ENCODE measurements at regions not wholly inside any gene's neighbourhood (a gene's known extent, or its start where the extent isn't known, plus 50 kb on each side); places are given as distances from the start of the nearest gene placed in this dataset.

GRCh38 chr12:59252731-59253130 is 332.4 kb upstream of the LRIG3 start:
- TF ChIP-seq POLR2A (IDR thresholded peaks at IDR 0.05): no peak
- no peak for TF ChIP-seq CTCF (IDR thresholded peaks at IDR 0.05)
- H3K9me3 ChIP-seq: peaks cover 0 to 9% (median 0%) of the 10 kb centered on the region in 4 donors
- H3K4me1 ChIP-seq: no peaks in the 10 kb centered on the region
- DNase-seq: no peak
- H3K36me3 ChIP-seq: no peaks in the 10 kb centered on the region
- H3K27ac ChIP-seq: no peak overlapping the region
- no peaks in the 10 kb centered on the region for H3K27me3 ChIP-seq
- no peak overlapping the region for H3K4me3 ChIP-seq

GRCh38 chr12:59250766-59251165 is 330.5 kb upstream of the LRIG3 start:
- Histone ChIP-seq H3K27ac (no peak overlapping the region), H3K4me3 (no peak overlapping the region), H3K27me3 (no peaks in the 10 kb centered on the region), H3K9me3 (peaks cover 0 to 9% (median 0%) of the 10 kb centered on the region in 4 donors), H3K36me3 (no peaks in the 10 kb centered on the region), H3K4me1 (no peaks in the 10 kb centered on the region)
- TF ChIP-seq POLR2A (IDR thresholded peaks at IDR 0.05) (no peak), CTCF (IDR thresholded peaks at IDR 0.05) (no peak)
- DNase-seq: no peak

GRCh38 chr12:59240048-59240447 is 319.7 kb upstream of the LRIG3 start:
- Histone ChIP-seq H3K4me3 (no peak overlapping the region), H3K9me3 (no peaks in the 10 kb centered on the region), H3K27ac (no peak overlapping the region), H3K4me1 (no peaks in the 10 kb centered on the region), H3K27me3 (no peaks in the 10 kb centered on the region), H3K36me3 (no peaks in the 10 kb centered on the region)
- TF ChIP-seq POLR2A (IDR thresholded peaks at IDR 0.05): no peak
- TF ChIP-seq CTCF (IDR thresholded peaks at IDR 0.05): no peak
- DNase-seq: no peak

GRCh38 chr12:59234391-59234790 is 314.1 kb upstream of the LRIG3 start:
- no peaks in the 10 kb centered on the region for H3K27me3 ChIP-seq
- H3K4me1 ChIP-seq: no peaks in the 10 kb centered on the region
- no peaks in the 10 kb centered on the region for H3K36me3 ChIP-seq
- no peak overlapping the region for H3K4me3 ChIP-seq
- no peak overlapping the region for H3K27ac ChIP-seq
- DNase-seq: no peak
- H3K9me3 ChIP-seq: no peaks in the 10 kb centered on the region
- TF ChIP-seq CTCF (IDR thresholded peaks at IDR 0.05) (no peak), POLR2A (IDR thresholded peaks at IDR 0.05) (no peak)

GRCh38 chr12:59230334-59230733 is 310.0 kb upstream of the LRIG3 start:
- no peaks in the 10 kb centered on the region for H3K9me3 ChIP-seq
- no peak for DNase-seq
- no peak overlapping the region for H3K4me3 ChIP-seq
- H3K27me3 ChIP-seq: no peaks in the 10 kb centered on the region
- H3K4me1 ChIP-seq: no peaks in the 10 kb centered on the region
- no peak overlapping the region for H3K27ac ChIP-seq
- no peaks in the 10 kb centered on the region for H3K36me3 ChIP-seq
- no peak for TF ChIP-seq CTCF (IDR thresholded peaks at IDR 0.05)
- TF ChIP-seq POLR2A (IDR thresholded peaks at IDR 0.05): no peak

- no peak for DNase-seq
- no peak overlapping the region for H3K27ac ChIP-seq
- H3K36me3 ChIP-seq: no peaks in the 10 kb centered on the region
- no peaks in the 10 kb centered on the region for H3K9me3 ChIP-seq
- no peak overlapping the region for H3K4me3 ChIP-seq
- no peaks in the 10 kb centered on the region for H3K4me1 ChIP-seq
- TF ChIP-seq CTCF (IDR thresholded peaks at IDR 0.05) (no peak), POLR2A (IDR thresholded peaks at IDR 0.05) (no peak)
- H3K27me3 ChIP-seq: no peaks in the 10 kb centered on the region
Observed at GRCh38 chr12:59219148-59219547, 298.8 kb upstream of the LRIG3 start.

All from Peyer's patch (tissue), 4 donors.